ENCODE measurements at regions not wholly inside any gene's neighbourhood (a gene's known extent, or its start where the extent isn't known, plus 50 kb on each side); places are given as distances from the start of the nearest gene placed in this dataset.

- DNase-seq, result no peak
Measured at GRCh38 chr21:27190601-27191000, 223.7 kb upstream of the ADAMTS5 start.

GRCh38 chr21:27189870-27190269 lies 223.0 kb upstream of the ADAMTS5 start:
- no peak for DNase-seq

GRCh38 chr21:27173053-27173452 lies 206.2 kb upstream of the ADAMTS5 start:
- DNase-seq, result no peak

- DNase-seq, result no peak
Measured at GRCh38 chr21:27171707-27172106, 204.8 kb upstream of the ADAMTS5 start.

- no peak for DNase-seq
Measured at GRCh38 chr21:27168084-27168483, 201.2 kb upstream of the ADAMTS5 start.

- no peak for DNase-seq
Measured at GRCh38 chr21:27164208-27165177, 197.6 kb upstream of the ADAMTS5 start.

- DNase-seq, result no peak
Measured at GRCh38 chr21:27158967-27159366, 192.1 kb upstream of the ADAMTS5 start.

- no peak for DNase-seq
Measured at GRCh38 chr21:27157097-27157496, 190.2 kb upstream of the ADAMTS5 start.

GRCh38 chr21:27156666-27157065 lies 189.8 kb upstream of the ADAMTS5 start:
- no peak for DNase-seq

- no peak for DNase-seq
Measured at GRCh38 chr21:27155130-27155500, 188.2 kb upstream of the ADAMTS5 start.

- no peak for DNase-seq
Measured at GRCh38 chr21:27154451-27155129, 187.7 kb upstream of the ADAMTS5 start.

GRCh38 chr21:27152996-27153395 lies 186.1 kb upstream of the ADAMTS5 start:
- no peak for DNase-seq

GRCh38 chr21:27149034-27149433 lies 182.1 kb upstream of the ADAMTS5 start:
- no peak for DNase-seq

- no peak for DNase-seq
Measured at GRCh38 chr21:27146268-27146667, 179.4 kb upstream of the ADAMTS5 start.

- DNase-seq, result no peak
Measured at GRCh38 chr21:27145134-27145798, 178.4 kb upstream of the ADAMTS5 start.

- no peak for DNase-seq
Measured at GRCh38 chr21:27143476-27143875, 176.6 kb upstream of the ADAMTS5 start.

GRCh38 chr21:27139526-27139925 lies 172.6 kb upstream of the ADAMTS5 start:
- DNase-seq, result no peak

- DNase-seq, result no peak
Measured at GRCh38 chr21:27134516-27134915, 167.6 kb upstream of the ADAMTS5 start.

- no peak for DNase-seq
Measured at GRCh38 chr21:27132266-27132665, 165.4 kb upstream of the ADAMTS5 start.

GRCh38 chr21:27130154-27130553 lies 163.3 kb upstream of the ADAMTS5 start:
- no peak for DNase-seq

GRCh38 chr21:27129694-27130093 lies 162.8 kb upstream of the ADAMTS5 start:
- DNase-seq, result no peak

GRCh38 chr21:27129215-27129614 lies 162.3 kb upstream of the ADAMTS5 start:
- no peak for DNase-seq

GRCh38 chr21:27126140-27126539 lies 159.3 kb upstream of the ADAMTS5 start:
- DNase-seq, result no peak

- no peak for DNase-seq
Measured at GRCh38 chr21:27122686-27123085, 155.8 kb upstream of the ADAMTS5 start.
